GM23338 (cell line): ENCODE measurements at regions not wholly inside any gene's neighbourhood (a gene's known extent, or its start where the extent isn't known, plus 50 kb on each side); places are given as distances from the start of the nearest gene placed in this dataset.

Source experiments
- ATAC-seq: fragments of 200-7000 bp; cut with Tn5 transposase; 3 replicates; pipeline ENCODE4 v1.9.1; 2020
- DNase-seq: peaks from one replicate; pipeline ENCODE4 v3.0.0-alpha.2; 2015; ENCODE audit warnings: low spot score
- H2AFZ ChIP-seq: fragments of 200-600 bp; sonication (generic); 2 replicates; pipeline ENCODE4 v1.8.0; 2016; ENCODE audit warnings: antibody characterized with exemption, mild to moderate bottlenecking, moderate library complexity
- H3F3A ChIP-seq: fragments of 200-600 bp; sonication (generic); replicated peaks from 2 replicates; pipeline ENCODE4 v1.8.0; 2017; ENCODE audit warnings: antibody characterized with exemption, mixed run types, low read depth
- H3K27ac ChIP-seq: fragments of 200-600 bp; sonication (generic); 2 replicates; pipeline ENCODE4 v1.6.1; 2016; ENCODE audit warnings: low read depth
- H3K27me3 ChIP-seq: fragments of 200-600 bp; sonication (generic); 2 replicates; pipeline ENCODE4 v1.8.0; 2016; ENCODE audit warnings: mild to moderate bottlenecking, mixed run types, moderate library complexity; ENCODE audit not compliant: insufficient read depth
- H3K36me3 ChIP-seq: fragments of 200-600 bp; sonication (generic); 2 replicates; pipeline ENCODE4 v1.8.0; 2016; ENCODE audit warnings: mild to moderate bottlenecking; ENCODE audit not compliant: insufficient read depth
- H3K4me1 ChIP-seq: fragments of 200-600 bp; sonication (generic); 2 replicates; pipeline ENCODE4 v1.8.0; 2016; ENCODE audit warnings: mild to moderate bottlenecking, moderate library complexity; ENCODE audit not compliant: insufficient read depth
- H3K4me2 ChIP-seq: fragments of 200-600 bp; sonication (generic); 2 replicates; pipeline ENCODE4 v1.7.1; 2017; ENCODE audit warnings: mixed run types
- H3K4me3 ChIP-seq: fragments of 200-600 bp; sonication (generic); 2 replicates; pipeline ENCODE4 v1.6.1; 2016; ENCODE audit warnings: mixed run types
- H3K79me2 ChIP-seq: fragments of 200-600 bp; sonication (generic); replicated peaks from 2 replicates; pipeline ENCODE4 v1.8.0; 2017; ENCODE audit warnings: mild to moderate bottlenecking; ENCODE audit not compliant: insufficient read depth
- H3K9me2 ChIP-seq: fragments of 200-600 bp; sonication (generic); 2 replicates; pipeline ENCODE4 v1.8.0; 2017; ENCODE audit not compliant: insufficient read depth
- H4K20me1 ChIP-seq: fragments of 200-600 bp; sonication (generic); replicated peaks from 2 replicates; pipeline ENCODE4 v1.8.0; 2017; ENCODE audit warnings: mild to moderate bottlenecking; ENCODE audit not compliant: insufficient read depth
- H3K27ac Mint-ChIP-seq: 2 replicates; pipeline ENCODE4 v1.8.0; 2020; ENCODE audit warnings: inconsistent platforms, mild to moderate bottlenecking, moderate library complexity, mixed read lengths
- H3K27me3 Mint-ChIP-seq: 3 replicates; pipeline ENCODE4 v1.8.0; 2022; ENCODE audit warnings: low read depth, mild to moderate bottlenecking, moderate library complexity, mixed read lengths, inconsistent platforms; ENCODE audit not compliant: insufficient read depth, poor library complexity
- H3K36me3 Mint-ChIP-seq: 3 replicates; pipeline ENCODE4 v1.8.0; 2021; ENCODE audit warnings: low read depth, mild to moderate bottlenecking, inconsistent platforms, moderate library complexity, mixed read lengths
- H3K4me1 Mint-ChIP-seq: 3 replicates; pipeline ENCODE4 v1.8.0; 2020; ENCODE audit warnings: mild to moderate bottlenecking, inconsistent platforms, mixed read lengths
- H3K4me3 Mint-ChIP-seq: 3 replicates; pipeline ENCODE4 v1.8.0; 2021; ENCODE audit warnings: moderate library complexity, mild to moderate bottlenecking, inconsistent platforms, mixed read lengths
- H3K9me3 Mint-ChIP-seq: 3 replicates; pipeline ENCODE4 v1.8.0; 2020; ENCODE audit warnings: moderate library complexity, mild to moderate bottlenecking, inconsistent platforms, mixed read lengths
- CREB1 ChIP-seq: fragments of 250-450 bp; sonication (Bioruptor Pico); IDR thresholded peaks from 2 replicates; pipeline ENCODE4 v1.5.0; 2020; ENCODE audit warnings: low read depth, mild to moderate bottlenecking, moderate library complexity
- EZH2 ChIP-seq: fragments of 200-600 bp; sonication (generic); IDR thresholded peaks from one replicate; pipeline ENCODE4 v1.8.0; 2017; ENCODE audit warnings: antibody characterized with exemption, mild to moderate bottlenecking, low read depth; ENCODE audit not compliant: unreplicated experiment
- EZH2phosphoT487 ChIP-seq: fragments of 200-600 bp; sonication (generic); IDR thresholded peaks from one replicate; pipeline ENCODE4 v1.8.1; 2018; ENCODE audit warnings: antibody characterized with exemption; ENCODE audit not compliant: unreplicated experiment
- JUNB ChIP-seq: IDR thresholded peaks from one replicate; pipeline ENCODE4 v1.6.1; 2016; ENCODE audit warnings: antibody characterized with exemption; ENCODE audit not compliant: unreplicated experiment
- NANOG ChIP-seq: IDR thresholded peaks from 2 replicates; pipeline ENCODE4 v1.6.1; 2016; ENCODE audit warnings: antibody characterized with exemption, borderline replicate concordance
- POLR2AphosphoS5 ChIP-seq: IDR thresholded peaks from 2 replicates; pipeline ENCODE4 v1.6.1; 2016; ENCODE audit warnings: antibody characterized with exemption, low read depth
- STAT1 ChIP-seq: IDR thresholded peaks from one replicate; pipeline ENCODE4 v1.6.1; 2016; ENCODE audit warnings: antibody characterized with exemption; ENCODE audit not compliant: unreplicated experiment
- ZNF114 ChIP-seq: fragments of 250-450 bp; sonication (Bioruptor Pico); IDR thresholded peaks from 2 replicates; pipeline ENCODE4 v1.5.0; 2020; ENCODE audit warnings: mild to moderate bottlenecking, moderate library complexity
- ZNF331 ChIP-seq: fragments of 250-450 bp; sonication (Bioruptor Pico); IDR thresholded peaks from 2 replicates; pipeline ENCODE4 v1.5.0; 2020; ENCODE audit warnings: low read depth, mild to moderate bottlenecking, moderate library complexity
- TF ChIP-seq, protein P1 (sequence below), 2 experiments: fragments of 200-600 bp in 1 of 2; sonication (generic) in 1 of 2; conservative IDR thresholded peaks; 2 replicates each; pipeline versions ENCODE4 v1.5.1 to v1.6.1; 2016 to 2017; ENCODE audit warnings: antibody characterized with exemption in 2 of 2, low read depth in 2 of 2, mild to moderate bottlenecking in 2 of 2, moderate library complexity in 1 of 2
- TF ChIP-seq, protein P2 (sequence below): IDR thresholded peaks from 2 replicates; pipeline ENCODE4 v1.6.1; 2016; ENCODE audit warnings: antibody characterized with exemption
- TF ChIP-seq, protein P3 (sequence below): IDR thresholded peaks from one replicate; pipeline ENCODE4 v1.6.1; 2018; ENCODE audit warnings: antibody characterized with exemption; ENCODE audit not compliant: unreplicated experiment
- TF ChIP-seq, protein P4 (sequence below): fragments of 250-450 bp; sonication (Bioruptor Pico); IDR thresholded peaks from 2 replicates; pipeline ENCODE4 v1.5.0; 2020; ENCODE audit warnings: mild to moderate bottlenecking, moderate library complexity

DNA sequence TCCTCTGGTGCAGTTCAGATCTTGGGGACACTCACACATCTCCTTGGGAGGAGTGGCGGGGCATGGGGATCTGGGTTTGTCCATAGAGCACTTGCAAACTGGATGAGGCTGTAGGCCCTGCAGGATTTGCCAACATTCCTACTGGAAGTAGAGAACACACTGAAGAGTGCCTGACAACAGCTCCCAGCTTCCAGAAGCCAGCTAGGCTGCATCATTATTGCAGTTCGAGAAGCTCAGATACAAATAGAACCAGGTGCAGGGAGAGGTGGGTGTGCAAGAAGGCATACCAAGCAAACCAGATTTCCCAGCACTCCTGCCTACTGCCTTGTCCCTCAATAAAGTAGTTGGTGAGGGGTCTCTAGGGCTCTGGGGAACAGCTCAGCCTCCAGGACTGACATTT is 52.5 kb downstream of the RHOB start:
- peaks cover 10% of the 10 kb centered on the region; the same call in 1 of the 3 replicates for H3K4me1 Mint-ChIP-seq
- H3K27me3 Mint-ChIP-seq: peaks cover 6% of the 10 kb centered on the region
- TF ChIP-seq ZNF331 (CRISPR knock-in tag) (no peak), STAT1 (no peak), ZNF114 (CRISPR knock-in tag) (no peak), CREB1 (CRISPR knock-in tag) (no peak), JUNB (no peak), POLR2AphosphoS5 (no peak), EZH2phosphoT487 (no peak), NANOG (no peak), EZH2 (no peak)
- TF ChIP-seq, protein P1, sequence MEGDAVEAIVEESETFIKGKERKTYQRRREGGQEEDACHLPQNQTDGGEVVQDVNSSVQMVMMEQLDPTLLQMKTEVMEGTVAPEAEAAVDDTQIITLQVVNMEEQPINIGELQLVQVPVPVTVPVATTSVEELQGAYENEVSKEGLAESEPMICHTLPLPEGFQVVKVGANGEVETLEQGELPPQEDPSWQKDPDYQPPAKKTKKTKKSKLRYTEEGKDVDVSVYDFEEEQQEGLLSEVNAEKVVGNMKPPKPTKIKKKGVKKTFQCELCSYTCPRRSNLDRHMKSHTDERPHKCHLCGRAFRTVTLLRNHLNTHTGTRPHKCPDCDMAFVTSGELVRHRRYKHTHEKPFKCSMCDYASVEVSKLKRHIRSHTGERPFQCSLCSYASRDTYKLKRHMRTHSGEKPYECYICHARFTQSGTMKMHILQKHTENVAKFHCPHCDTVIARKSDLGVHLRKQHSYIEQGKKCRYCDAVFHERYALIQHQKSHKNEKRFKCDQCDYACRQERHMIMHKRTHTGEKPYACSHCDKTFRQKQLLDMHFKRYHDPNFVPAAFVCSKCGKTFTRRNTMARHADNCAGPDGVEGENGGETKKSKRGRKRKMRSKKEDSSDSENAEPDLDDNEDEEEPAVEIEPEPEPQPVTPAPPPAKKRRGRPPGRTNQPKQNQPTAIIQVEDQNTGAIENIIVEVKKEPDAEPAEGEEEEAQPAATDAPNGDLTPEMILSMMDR (conservative IDR thresholded peaks at IDR 0.05; ENCODE audit: low read depth in 2 of 2): no peak
- TF ChIP-seq, protein P2, sequence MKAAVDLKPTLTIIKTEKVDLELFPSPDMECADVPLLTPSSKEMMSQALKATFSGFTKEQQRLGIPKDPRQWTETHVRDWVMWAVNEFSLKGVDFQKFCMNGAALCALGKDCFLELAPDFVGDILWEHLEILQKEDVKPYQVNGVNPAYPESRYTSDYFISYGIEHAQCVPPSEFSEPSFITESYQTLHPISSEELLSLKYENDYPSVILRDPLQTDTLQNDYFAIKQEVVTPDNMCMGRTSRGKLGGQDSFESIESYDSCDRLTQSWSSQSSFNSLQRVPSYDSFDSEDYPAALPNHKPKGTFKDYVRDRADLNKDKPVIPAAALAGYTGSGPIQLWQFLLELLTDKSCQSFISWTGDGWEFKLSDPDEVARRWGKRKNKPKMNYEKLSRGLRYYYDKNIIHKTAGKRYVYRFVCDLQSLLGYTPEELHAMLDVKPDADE: no peak
- TF ChIP-seq, protein P3, sequence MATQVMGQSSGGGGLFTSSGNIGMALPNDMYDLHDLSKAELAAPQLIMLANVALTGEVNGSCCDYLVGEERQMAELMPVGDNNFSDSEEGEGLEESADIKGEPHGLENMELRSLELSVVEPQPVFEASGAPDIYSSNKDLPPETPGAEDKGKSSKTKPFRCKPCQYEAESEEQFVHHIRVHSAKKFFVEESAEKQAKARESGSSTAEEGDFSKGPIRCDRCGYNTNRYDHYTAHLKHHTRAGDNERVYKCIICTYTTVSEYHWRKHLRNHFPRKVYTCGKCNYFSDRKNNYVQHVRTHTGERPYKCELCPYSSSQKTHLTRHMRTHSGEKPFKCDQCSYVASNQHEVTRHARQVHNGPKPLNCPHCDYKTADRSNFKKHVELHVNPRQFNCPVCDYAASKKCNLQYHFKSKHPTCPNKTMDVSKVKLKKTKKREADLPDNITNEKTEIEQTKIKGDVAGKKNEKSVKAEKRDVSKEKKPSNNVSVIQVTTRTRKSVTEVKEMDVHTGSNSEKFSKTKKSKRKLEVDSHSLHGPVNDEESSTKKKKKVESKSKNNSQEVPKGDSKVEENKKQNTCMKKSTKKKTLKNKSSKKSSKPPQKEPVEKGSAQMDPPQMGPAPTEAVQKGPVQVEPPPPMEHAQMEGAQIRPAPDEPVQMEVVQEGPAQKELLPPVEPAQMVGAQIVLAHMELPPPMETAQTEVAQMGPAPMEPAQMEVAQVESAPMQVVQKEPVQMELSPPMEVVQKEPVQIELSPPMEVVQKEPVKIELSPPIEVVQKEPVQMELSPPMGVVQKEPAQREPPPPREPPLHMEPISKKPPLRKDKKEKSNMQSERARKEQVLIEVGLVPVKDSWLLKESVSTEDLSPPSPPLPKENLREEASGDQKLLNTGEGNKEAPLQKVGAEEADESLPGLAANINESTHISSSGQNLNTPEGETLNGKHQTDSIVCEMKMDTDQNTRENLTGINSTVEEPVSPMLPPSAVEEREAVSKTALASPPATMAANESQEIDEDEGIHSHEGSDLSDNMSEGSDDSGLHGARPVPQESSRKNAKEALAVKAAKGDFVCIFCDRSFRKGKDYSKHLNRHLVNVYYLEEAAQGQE: no peak
- TF ChIP-seq, protein P4, sequence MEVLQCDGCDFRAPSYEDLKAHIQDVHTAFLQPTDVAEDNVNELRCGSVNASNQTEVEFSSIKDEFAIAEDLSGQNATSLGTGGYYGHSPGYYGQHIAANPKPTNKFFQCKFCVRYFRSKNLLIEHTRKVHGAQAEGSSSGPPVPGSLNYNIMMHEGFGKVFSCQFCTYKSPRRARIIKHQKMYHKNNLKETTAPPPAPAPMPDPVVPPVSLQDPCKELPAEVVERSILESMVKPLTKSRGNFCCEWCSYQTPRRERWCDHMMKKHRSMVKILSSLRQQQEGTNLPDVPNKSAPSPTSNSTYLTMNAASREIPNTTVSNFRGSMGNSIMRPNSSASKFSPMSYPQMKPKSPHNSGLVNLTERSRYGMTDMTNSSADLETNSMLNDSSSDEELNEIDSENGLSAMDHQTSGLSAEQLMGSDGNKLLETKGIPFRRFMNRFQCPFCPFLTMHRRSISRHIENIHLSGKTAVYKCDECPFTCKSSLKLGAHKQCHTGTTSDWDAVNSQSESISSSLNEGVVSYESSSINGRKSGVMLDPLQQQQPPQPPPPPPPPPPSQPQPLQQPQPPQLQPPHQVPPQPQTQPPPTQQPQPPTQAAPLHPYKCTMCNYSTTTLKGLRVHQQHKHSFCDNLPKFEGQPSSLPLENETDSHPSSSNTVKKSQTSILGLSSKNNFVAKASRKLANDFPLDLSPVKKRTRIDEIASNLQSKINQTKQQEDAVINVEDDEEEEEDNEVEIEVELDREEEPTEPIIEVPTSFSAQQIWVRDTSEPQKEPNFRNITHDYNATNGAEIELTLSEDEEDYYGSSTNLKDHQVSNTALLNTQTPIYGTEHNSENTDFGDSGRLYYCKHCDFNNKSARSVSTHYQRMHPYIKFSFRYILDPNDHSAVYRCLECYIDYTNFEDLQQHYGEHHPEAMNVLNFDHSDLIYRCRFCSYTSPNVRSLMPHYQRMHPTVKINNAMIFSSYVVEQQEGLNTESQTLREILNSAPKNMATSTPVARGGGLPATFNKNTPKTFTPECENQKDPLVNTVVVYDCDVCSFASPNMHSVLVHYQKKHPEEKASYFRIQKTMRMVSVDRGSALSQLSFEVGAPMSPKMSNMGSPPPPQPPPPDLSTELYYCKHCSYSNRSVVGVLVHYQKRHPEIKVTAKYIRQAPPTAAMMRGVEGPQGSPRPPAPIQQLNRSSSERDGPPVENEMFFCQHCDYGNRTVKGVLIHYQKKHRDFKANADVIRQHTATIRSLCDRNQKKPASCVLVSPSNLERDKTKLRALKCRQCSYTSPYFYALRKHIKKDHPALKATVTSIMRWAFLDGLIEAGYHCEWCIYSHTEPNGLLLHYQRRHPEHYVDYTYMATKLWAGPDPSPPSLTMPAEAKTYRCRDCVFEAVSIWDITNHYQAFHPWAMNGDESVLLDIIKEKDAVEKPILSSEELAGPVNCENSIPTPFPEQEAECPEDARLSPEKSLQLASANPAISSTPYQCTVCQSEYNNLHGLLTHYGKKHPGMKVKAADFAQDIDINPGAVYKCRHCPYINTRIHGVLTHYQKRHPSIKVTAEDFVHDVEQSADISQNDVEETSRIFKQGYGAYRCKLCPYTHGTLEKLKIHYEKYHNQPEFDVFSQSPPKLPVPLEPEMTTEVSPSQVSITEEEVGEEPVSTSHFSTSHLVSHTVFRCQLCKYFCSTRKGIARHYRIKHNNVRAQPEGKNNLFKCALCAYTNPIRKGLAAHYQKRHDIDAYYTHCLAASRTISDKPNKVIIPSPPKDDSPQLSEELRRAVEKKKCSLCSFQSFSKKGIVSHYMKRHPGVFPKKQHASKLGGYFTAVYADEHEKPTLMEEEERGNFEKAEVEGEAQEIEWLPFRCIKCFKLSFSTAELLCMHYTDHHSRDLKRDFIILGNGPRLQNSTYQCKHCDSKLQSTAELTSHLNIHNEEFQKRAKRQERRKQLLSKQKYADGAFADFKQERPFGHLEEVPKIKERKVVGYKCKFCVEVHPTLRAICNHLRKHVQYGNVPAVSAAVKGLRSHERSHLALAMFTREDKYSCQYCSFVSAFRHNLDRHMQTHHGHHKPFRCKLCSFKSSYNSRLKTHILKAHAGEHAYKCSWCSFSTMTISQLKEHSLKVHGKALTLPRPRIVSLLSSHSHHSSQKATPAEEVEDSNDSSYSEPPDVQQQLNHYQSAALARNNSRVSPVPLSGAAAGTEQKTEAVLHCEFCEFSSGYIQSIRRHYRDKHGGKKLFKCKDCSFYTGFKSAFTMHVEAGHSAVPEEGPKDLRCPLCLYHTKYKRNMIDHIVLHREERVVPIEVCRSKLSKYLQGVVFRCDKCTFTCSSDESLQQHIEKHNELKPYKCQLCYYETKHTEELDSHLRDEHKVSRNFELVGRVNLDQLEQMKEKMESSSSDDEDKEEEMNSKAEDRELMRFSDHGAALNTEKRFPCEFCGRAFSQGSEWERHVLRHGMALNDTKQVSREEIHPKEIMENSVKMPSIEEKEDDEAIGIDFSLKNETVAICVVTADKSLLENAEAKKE (CRISPR knock-in tag): no peak
- Histone ChIP-seq H3K27me3 (no peaks in the 10 kb centered on the region), H3K4me3 (no peak overlapping the region), H3K27ac (no peak overlapping the region), H3K9me2 (no peaks in the 10 kb centered on the region), H3F3A (no peaks in the 10 kb centered on the region), H3K4me2 (no peak overlapping the region), H3K79me2 (no peaks in the 10 kb centered on the region), H2AFZ (no peak overlapping the region), H3K36me3 (no peaks in the 10 kb centered on the region), H4K20me1 (no peaks in the 10 kb centered on the region), H3K4me1 (no peaks in the 10 kb centered on the region)
- no peak overlapping the region for H3K27ac Mint-ChIP-seq
- ATAC-seq: no peak
- no peaks in the 10 kb centered on the region for H3K9me3 Mint-ChIP-seq
- no peak overlapping the region for H3K4me3 Mint-ChIP-seq
- H3K36me3 Mint-ChIP-seq: no peaks in the 10 kb centered on the region
- DNase-seq: no peak
